DND-41 (cell line): ENCODE measurements at regions not wholly inside any gene's neighbourhood (a gene's known extent, or its start where the extent isn't known, plus 50 kb on each side); places are given as distances from the start of the nearest gene placed in this dataset.

Experiments used
- EZH2 ChIP-seq: IDR thresholded peaks from 3 replicates; pipeline ENCODE4 v1.6.1; 2012; ENCODE audit warnings: borderline replicate concordance, low read depth, mild to moderate bottlenecking, moderate library complexity, low read length, inconsistent platforms; ENCODE audit not compliant: severe bottlenecking
- TF ChIP-seq, protein P1 (sequence below): IDR thresholded peaks from 2 replicates; pipeline ENCODE4 v1.5.1; 2012; ENCODE audit warnings: borderline replicate concordance, low read length, moderate library complexity, mild to moderate bottlenecking; ENCODE audit not compliant: poor library complexity, severe bottlenecking; ENCODE audit errors: extremely low read depth

DNA sequence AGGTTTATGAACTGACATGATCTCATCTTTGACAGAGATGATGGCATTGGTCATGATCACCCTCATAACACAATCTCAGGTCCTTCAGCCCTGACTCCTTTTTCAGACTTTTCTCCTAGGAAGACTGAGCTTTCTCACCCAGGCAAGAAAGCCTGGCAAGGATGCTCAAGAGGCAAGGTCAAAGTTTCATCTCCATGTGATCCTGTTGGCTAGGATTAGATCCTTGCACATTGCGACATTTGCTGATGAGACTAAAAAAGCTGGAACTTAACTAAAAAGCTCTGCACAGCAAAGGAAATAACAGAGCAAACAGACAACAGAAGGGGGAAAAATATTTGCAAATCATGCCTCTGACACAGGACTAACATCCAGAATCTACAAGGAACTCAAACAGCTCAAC, 444.1 kb upstream of the PSMD7 start:
- TF ChIP-seq, protein P1, sequence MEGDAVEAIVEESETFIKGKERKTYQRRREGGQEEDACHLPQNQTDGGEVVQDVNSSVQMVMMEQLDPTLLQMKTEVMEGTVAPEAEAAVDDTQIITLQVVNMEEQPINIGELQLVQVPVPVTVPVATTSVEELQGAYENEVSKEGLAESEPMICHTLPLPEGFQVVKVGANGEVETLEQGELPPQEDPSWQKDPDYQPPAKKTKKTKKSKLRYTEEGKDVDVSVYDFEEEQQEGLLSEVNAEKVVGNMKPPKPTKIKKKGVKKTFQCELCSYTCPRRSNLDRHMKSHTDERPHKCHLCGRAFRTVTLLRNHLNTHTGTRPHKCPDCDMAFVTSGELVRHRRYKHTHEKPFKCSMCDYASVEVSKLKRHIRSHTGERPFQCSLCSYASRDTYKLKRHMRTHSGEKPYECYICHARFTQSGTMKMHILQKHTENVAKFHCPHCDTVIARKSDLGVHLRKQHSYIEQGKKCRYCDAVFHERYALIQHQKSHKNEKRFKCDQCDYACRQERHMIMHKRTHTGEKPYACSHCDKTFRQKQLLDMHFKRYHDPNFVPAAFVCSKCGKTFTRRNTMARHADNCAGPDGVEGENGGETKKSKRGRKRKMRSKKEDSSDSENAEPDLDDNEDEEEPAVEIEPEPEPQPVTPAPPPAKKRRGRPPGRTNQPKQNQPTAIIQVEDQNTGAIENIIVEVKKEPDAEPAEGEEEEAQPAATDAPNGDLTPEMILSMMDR: no peak
- TF ChIP-seq EZH2: no peak
